Hematopoietic multipotent progenitor cell (in vitro differentiated cells): ENCODE measurements at regions not wholly inside any gene's neighbourhood (a gene's known extent, or its start where the extent isn't known, plus 50 kb on each side); places are given as distances from the start of the nearest gene placed in this dataset.

ENCODE experiments used
- DNase-seq, 3 donors: peaks; one replicate each; pipeline ENCODE4 v3.0.0-alpha.2; 2011 to 2015; ENCODE audit warnings: low read depth in 2 of 3, low spot score in 2 of 3

- DNase-seq = no peak
Measured at GRCh38 chr4:15215109-15215508, 212.7 kb upstream of the C1QTNF7 start.

- no peak for DNase-seq
Measured at GRCh38 chr4:15226203-15226602, 201.6 kb upstream of the C1QTNF7 start.

DNA sequence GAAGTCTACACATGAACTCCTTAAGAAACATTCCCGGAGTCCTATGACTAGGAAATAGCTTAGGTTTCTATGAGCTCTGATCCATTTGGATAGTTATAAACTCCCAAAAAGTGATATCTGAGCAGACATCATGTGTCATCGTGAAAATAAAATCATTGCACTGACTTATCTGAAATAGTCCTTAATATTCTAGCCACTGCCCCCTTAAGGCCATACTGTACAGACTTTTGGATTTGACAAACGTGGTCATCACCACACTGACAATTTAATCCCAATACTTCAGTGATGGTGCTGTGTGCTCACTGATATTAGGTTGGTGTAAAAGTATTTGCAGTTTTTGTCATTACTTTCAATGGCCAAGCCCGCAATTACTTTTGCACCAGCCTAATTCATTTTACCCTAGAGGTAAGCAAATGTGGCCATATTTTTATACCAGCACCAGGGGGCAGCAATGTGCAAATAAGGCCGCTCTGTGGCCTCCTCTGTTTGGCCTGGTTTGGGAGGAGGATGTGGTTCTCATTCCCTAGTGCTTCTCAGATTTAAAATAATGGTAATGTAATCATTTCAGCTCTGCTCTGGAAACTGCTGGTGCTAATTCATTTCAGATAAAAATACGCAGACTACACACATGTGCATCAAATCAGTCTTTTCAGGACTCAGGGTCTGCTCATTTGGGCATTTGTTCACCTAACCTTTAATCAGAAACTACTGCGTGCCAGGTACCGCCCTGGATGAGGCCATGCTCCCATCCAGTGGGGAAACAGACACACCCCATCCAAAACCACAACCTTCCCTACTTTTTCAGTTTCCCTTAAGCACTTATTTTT lies 196.4 kb upstream of the C1QTNF7 start:
- peak; percentile 51 to 88 (median 75) for DNase-seq

GRCh38 chr4:15232366-15233263 lies 195.2 kb upstream of the C1QTNF7 start:
- no peak for DNase-seq

- DNase-seq = no peak
Measured at GRCh38 chr4:15233264-15233597, 194.6 kb upstream of the C1QTNF7 start.

- peak in 1 of 3 donors; percentile 24 for DNase-seq
Measured at GRCh38 chr4:15233626-15234025, 194.2 kb upstream of the C1QTNF7 start.

- no peak for DNase-seq
Measured at GRCh38 chr4:15234116-15234855, 193.5 kb upstream of the C1QTNF7 start.

DNA sequence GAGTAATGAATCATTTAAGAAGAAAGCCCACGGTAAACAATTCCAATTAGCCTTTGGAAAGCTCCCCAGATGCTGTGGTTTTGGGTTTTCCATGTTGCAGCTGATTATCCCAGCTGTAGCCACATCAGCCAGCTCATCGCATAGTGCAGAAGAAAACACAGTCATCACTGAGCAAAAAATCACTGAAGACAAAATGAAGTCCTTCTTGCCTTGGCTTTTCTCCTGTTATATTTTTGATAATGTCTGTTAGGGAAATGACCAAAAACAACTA lies 193.0 kb upstream of the C1QTNF7 start:
- no peak for DNase-seq

- no peak for DNase-seq
Measured at GRCh38 chr4:15235135-15235534, 192.7 kb upstream of the C1QTNF7 start.

GRCh38 chr4:15237648-15238230 lies 190.1 kb upstream of the C1QTNF7 start:
- DNase-seq = no peak

DNA sequence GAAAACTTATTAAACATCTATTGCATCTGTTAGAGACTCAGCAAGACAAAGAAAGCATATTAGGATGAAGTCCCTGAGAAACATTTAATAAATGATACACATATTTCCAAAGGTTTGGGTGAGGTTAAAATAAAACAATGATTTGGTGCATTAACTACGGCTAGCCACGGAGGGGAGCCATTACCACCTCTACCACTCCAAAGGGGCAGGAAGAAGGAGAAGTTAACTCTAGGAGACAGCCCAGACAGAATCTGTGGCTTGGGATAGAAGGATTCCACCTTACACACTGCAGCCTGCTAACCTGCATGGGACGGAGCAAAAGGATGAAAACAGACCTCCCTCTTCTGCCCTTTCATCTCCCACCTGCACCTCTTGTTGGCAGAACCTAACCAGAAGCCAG lies 189.1 kb upstream of the C1QTNF7 start:
- peak in 2 of 3 donors; percentile 37 to 63 for DNase-seq

DNA sequence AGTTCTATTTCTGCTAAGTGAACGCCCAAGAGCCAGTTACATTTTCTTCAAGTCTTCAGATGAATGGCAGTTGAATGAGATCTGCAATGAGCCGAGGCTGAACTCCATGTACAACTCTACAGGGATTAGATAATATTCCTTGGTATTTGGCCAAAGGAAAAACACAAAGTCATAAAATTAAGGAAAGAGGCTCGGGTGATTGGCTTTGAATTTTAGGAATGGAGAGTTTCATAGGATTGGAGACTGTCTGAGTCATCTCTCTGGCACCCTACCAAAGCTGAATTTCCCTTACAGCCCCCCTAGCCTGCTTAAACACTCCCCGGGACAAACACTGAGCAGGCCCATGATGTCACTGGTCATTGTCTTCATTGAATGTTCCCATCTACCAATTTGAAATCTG lies 188.0 kb upstream of the C1QTNF7 start:
- DNase-seq = no peak

DNA sequence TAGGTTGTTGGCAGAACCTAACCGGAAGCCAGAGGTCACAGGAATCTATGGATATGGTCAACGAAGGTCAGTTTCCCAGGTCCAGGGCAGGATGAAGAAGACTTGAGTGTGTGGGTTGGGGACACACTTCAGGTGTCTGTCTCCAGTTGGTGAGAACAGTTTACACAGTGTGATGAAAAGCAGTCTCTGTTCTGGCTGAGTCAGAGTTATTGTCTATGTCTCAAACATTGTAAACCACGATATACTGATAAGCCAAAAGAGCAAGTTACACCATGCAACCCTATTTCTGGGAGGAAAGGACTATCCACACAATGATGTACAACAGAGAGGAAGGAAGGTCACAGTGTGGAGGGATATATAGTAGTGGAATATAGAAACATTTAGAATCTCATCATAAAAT lies 187.1 kb upstream of the C1QTNF7 start:
- no peak for DNase-seq

- no peak for DNase-seq
Measured at GRCh38 chr4:15242021-15242420, 185.8 kb upstream of the C1QTNF7 start.

DNA sequence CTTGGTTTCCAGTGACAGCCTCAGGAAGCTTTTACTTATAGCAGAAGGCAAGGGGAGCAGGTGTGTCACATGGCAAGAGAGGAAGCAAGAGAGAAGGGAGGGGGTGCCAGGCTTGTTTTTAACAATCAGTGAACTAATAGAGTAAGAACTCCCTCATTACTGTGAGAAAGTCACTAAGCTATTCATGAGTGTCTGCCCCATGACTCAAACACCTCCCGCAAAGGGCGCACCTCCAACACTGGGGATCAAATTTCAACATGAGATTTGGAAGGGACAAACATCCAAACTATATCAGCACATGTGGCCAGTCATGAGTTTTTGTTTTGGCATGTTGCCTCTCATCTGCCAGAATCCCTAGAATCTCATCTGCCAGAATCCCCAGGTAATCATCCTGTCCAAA lies 183.5 kb upstream of the C1QTNF7 start:
- no peak for DNase-seq

GRCh38 chr4:15245006-15245530 lies 182.8 kb upstream of the C1QTNF7 start:
- DNase-seq = no peak

- DNase-seq = no peak
Measured at GRCh38 chr4:15250021-15250441, 177.8 kb upstream of the C1QTNF7 start.

- peak in 1 of 3 donors; percentile 22 for DNase-seq
Measured at GRCh38 chr4:15253349-15253748, 174.5 kb upstream of the C1QTNF7 start.

- no peak for DNase-seq
Measured at GRCh38 chr4:15254236-15254880, 173.5 kb upstream of the C1QTNF7 start.

DNA sequence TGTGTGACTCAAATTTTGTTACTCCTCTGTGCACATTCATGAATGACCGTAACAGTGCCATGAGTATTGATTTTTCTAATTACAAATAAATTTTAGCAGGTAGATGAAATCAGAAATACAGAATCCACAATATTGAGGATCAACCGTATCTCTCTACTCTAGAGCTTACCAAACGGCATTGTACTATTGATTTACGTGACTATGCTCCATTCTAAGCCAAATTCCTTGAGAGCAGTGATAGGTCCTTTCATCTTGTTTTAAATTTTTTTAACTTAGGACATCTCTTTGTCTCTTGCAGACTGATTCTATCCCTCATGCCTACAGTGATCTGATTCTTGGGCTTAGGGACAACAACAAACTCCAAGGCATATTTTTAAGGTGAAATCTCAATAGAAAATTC lies 172.3 kb upstream of the C1QTNF7 start:
- no peak for DNase-seq
